Right lung (tissue), 2 donors: ENCODE measurements at regions not wholly inside any gene's neighbourhood (a gene's known extent, or its start where the extent isn't known, plus 50 kb on each side); places are given as distances from the start of the nearest gene placed in this dataset.

ENCODE experiments used
- DNase-seq, 2 donors: peaks; one replicate each; pipeline ENCODE4 v3.0.0-alpha.2; 2013

GRCh38 chr2:217691516-217691915 lies 311.3 kb downstream of the TNS1 start:
- DNase-seq: no peak

- no peak for DNase-seq
Measured at GRCh38 chr2:217689053-217689452, 313.7 kb downstream of the TNS1 start.

GRCh38 chr2:217688494-217688893 lies 314.3 kb downstream of the TNS1 start:
- DNase-seq: no peak

GRCh38 chr2:217687771-217688170 lies 315.0 kb downstream of the TNS1 start:
- DNase-seq: no peak

GRCh38 chr2:217685255-217685605 lies 317.6 kb downstream of the TNS1 start:
- DNase-seq: peak; percentile 34 to 38

- DNase-seq: no peak
Measured at GRCh38 chr2:217684431-217685254, 318.2 kb downstream of the TNS1 start.

GRCh38 chr2:217683106-217683870 lies 319.5 kb downstream of the TNS1 start:
- DNase-seq: no peak

GRCh38 chr2:217681791-217682190 lies 321.0 kb downstream of the TNS1 start:
- DNase-seq: no peak

GRCh38 chr2:217680381-217680780 lies 322.4 kb downstream of the TNS1 start:
- no peak for DNase-seq

- no peak for DNase-seq
Measured at GRCh38 chr2:217673627-217674026, 329.2 kb downstream of the TNS1 start.

- DNase-seq: no peak
Measured at GRCh38 chr2:217672472-217672871, 330.3 kb downstream of the TNS1 start.

- no peak for DNase-seq
Measured at GRCh38 chr2:217671871-217672270, 330.9 kb downstream of the TNS1 start.

GRCh38 chr2:217671075-217671474 lies 331.7 kb downstream of the TNS1 start:
- DNase-seq: no peak

GRCh38 chr2:217669831-217670230 lies 333.0 kb downstream of the TNS1 start:
- no peak for DNase-seq

GRCh38 chr2:217667512-217667911 lies 335.3 kb downstream of the TNS1 start:
- peak; percentile 75 to 76 for DNase-seq

- no peak for DNase-seq
Measured at GRCh38 chr2:217667035-217667434, 335.8 kb downstream of the TNS1 start.

- no peak for DNase-seq
Measured at GRCh38 chr2:217666338-217666737, 336.5 kb downstream of the TNS1 start.

GRCh38 chr2:217664761-217665160 lies 338.0 kb downstream of the TNS1 start:
- no peak for DNase-seq

- no peak for DNase-seq
Measured at GRCh38 chr2:217662984-217663602, 339.7 kb downstream of the TNS1 start.

- no peak for DNase-seq
Measured at GRCh38 chr2:217661378-217661777, 341.4 kb downstream of the TNS1 start.

GRCh38 chr2:217660423-217660822 lies 342.4 kb downstream of the TNS1 start:
- DNase-seq: no peak

- DNase-seq: no peak
Measured at GRCh38 chr2:217658806-217659205, 344.0 kb downstream of the TNS1 start.

- no peak for DNase-seq
Measured at GRCh38 chr2:217657252-217657651, 345.5 kb downstream of the TNS1 start.
